Fibroblast of upper back skin (primary cell): ENCODE measurements at regions not wholly inside any gene's neighbourhood (a gene's known extent, or its start where the extent isn't known, plus 50 kb on each side); places are given as distances from the start of the nearest gene placed in this dataset.
A peak's percentile ranks its signal among the peaks of the same experiment; 100 is the strongest.
"Not testable (repeated sequence)": the region's sequence is repeated elsewhere in the genome, so short reads cannot be mapped to it uniquely, and the experiment has no call there.

Source experiments
- DNase-seq: peaks from one replicate; pipeline ENCODE4 v3.0.0-alpha.2; 2013

DNA sequence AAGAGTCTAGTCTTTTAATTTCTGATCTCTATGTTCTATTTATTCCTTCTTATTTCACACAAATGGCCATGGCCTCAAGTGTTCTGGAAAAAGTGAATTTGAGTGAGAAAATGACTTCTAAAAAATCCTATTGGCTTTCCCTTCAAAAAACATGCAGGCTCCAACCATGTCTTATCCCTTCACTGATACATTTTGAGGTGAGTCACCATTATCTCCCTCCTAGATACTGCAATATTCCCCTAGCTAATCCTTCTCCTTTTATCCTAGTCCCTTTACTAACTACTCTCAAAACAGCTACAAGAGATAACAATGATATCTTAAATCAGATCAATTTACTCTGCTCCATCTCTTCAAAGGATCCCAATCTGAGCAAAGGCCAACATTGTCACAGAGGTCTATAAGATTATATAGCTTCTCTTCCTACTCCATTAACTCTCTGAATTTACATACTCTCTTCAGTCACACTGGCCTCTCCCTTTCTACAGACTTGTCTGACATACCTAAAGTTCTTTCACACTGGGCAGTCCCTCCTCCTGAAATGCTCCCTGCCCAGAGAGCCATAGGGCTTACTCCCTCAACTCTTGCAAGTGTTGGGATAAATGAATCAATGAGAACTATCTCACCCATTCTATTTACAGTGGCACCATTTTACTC, 129.2 kb downstream of the TENT5A start:
- no peak for DNase-seq

DNA sequence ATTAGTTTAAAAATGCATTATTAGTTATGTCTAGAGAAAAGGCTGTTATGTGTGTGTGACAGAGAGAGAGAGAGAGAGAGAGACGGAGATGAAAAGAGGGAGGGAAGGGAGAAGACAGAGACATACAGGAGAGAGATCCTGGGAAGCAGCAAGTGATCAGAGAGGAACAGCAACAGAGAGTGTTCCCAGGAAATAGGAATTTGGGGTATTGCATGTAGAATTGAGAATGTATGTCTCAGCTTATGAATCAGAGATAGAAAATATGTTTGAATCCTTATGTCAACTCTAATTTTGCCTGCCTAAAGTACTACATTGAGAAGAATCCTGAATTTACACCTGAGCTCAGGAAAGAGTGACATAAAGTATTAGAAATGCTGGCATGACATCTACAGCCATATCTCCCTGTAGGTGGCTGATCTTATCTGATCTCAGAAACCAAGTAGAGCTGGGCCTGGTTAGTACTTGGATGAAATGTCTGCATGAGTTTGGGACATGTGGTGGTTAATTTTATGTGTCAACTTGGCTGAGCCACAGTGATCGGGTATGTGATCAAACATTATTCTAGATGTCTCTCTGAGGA, 130.6 kb downstream of the TENT5A start:
- DNase-seq, result peak; percentile 13

- peak; percentile 37 for DNase-seq
Measured at GRCh38 chr6:81614292-81614691, 138.2 kb downstream of the TENT5A start.

DNA sequence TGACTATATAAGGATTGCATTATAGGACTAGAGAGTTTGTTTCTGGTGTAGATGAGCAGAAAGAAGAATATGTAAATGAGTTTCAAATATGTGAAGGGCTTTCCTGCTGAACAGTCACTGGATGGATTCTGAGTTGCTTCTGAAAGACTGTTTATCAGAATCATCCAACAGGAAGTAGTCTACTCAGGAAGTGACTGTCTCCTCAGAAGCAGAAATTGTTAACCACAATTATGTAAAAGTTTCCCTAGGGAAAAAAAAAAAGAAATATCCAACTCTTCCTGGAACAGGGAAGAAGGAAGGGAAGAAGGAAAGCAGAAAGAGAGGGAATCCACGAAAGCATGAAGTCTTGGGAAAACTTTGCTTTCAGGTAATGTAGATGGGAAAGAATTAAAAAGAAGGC, 138.9 kb downstream of the TENT5A start:
- peak; percentile 88 for DNase-seq

DNA sequence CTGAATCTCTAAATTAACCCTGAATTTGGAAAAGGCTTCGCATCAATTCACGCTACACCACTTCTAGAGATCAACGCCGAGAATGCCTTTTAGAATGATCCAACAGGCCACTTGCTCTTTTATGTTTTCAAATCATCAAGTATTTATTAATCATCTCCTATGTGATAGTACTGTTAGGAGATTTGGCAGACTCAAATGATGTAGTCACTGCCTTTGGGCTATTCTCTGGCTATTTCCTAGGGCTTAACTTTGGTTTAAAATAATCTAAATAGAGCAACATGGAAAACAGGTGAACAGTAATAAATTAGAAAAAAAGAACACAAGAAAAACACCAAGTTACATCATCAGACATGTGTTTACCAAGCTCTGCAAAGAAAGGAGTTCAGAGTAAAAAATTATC, 140.3 kb downstream of the TENT5A start:
- DNase-seq, result no peak

DNA sequence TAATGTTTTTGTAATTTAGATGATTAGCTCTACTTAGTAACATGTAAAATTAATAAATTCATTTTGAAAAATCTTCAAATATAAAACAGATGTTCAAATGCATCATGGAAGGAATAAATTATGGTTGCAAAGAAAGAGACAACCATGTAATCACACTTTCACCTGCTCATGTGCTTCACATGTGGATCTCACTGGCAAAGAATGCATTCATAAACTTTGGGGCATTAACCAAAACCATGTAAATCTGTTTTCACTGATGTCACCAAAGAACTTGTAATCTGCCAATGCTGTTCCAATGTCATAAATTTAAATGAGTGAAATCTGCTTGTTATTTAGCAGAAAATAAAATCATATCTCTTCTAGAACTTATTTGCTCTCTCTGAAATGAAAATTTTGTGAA, 142.7 kb downstream of the TENT5A start:
- DNase-seq, result no peak

- DNase-seq, result no peak
Measured at GRCh38 chr6:81608776-81609175, 143.7 kb downstream of the TENT5A start.

- peak; percentile 80 for DNase-seq
Measured at GRCh38 chr6:81606965-81607381, 145.5 kb downstream of the TENT5A start.

DNA sequence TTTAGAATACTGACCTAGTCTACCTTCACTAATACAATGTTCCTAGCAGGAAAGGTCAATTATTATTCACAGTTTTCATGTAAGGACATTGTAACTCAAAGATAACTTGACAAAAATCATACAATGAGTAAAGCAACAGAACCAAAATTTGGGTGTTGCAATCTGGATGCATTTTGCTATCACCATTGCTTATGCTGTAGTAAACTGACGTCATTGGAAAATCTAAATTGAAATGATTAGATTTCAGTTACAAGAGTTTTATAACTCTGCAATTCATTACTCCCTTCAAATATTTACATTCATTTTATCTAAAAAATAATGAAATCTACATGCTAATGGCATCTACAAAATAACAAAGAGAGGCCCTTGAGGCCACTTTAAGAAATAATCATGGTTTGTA, 147.0 kb downstream of the TENT5A start:
- DNase-seq, result no peak

- DNase-seq, result no peak
Measured at GRCh38 chr6:81601918-81602317, 150.6 kb downstream of the TENT5A start.

- DNase-seq, result not testable (repeated sequence)
Measured at GRCh38 chr6:81600488-81600887, 152.0 kb downstream of the TENT5A start.

DNA sequence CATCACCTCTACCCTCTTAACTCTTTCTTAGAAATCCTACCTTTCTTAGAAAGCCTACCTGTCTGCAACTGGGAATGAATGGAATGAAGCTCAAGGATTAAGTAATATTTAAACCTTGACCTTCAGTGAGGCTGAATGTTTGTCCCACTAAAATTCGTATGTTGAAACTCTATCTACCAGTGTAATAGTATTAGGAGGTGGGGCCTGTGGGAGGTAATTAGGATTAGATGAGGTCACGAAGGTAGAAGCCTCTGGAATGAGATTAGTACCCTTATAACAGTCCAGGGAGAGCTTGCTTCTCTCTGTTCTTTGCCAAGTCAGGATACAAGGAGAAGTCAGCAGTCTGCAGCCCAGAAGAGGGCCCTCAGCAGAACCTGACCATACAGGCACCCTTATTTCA, 158.0 kb downstream of the TENT5A start:
- DNase-seq, result no peak

DNA sequence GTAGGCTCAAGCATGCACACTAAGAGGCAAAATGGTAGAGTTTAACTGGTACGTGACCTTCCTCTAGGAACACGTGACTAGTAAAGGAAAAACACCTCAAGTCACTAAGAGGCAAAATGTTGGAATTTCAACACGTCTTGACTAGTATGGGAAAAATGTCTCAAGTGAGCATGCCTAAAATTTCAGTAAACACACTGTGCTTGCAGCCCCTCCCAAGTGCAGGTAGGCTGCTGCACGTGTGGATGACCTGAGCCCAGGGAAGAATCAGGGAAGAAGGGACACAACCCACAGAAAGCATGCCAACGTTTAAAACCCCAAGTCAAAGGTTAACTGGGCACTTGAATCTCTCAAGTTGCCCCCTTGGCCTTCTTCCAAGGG, 162.2 kb downstream of the TENT5A start:
- DNase-seq, result no peak

DNA sequence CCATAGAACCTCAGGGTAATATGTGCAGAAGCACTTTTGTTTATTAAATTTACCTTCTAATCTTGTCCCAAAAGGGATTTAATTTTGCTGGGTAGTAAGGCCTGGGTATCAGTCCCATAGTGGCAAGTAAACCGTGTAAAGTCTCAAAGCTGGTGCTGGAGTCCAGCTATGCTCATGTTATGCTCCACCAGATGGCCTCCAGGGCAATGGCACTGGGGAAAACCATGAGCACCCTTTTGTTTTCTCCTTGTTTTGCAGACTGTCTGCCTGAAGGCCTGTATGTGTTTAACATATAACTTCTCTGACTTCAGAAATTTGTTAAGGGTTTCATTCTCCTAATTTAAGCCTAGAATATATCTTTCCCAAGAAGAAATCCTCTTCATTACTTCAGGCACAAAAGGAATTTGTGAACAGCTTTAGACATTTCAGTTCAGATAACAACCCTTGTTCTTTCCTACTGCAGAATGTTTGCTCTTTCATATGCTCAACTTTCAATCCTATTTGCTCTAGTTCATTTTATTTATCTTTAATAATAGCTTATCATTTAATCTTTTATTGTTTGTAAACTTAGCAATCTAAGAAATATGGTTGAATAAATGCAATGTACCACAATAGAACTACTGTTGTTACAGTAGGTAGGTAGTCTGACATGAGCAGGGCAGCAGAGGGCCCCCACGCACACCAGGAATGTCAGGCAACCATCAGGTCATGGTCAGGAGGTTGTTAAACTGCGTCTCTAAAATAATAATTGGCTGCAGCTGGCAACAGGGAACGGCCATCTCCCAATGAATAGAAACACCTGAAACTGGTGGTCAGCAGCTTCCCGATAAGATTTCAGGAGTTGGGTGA, 162.8 kb downstream of the TENT5A start:
- no peak for DNase-seq

DNA sequence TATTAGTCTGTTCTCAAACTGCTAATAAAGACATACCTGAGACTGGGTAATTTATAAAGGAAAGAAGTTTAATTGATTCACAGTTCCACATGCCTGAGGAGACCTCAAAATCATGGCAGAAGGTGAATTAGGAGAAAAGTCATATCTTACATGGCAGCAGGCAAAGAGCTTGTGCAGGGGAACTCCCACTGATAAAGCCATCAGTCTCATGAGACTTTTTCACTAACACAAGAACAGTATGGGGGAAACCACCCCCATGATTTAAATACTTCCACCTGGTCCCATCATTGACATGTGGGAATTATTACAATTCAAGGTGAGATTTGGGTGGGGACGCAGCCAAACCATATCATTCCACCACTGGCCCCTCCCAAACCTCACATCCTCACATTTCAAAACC, 166.8 kb downstream of the TENT5A start:
- not testable (repeated sequence) for DNase-seq

DNA sequence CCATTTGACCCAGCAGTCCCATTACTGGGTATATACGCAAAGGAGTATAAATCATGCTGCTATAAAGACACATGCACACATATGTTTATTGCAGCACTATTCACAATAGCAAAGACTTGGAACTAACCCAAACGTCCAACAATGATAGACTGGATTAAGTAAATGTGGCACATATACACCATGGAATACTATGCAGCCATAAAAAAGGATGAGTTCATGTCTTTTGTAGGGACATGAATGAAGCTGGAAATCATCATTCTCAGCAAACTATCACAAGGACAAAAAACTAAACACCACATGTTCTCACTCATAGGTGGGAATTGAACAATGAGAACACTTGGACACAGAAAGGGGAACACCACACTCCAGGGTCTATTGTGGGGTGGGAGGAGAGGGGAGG, 168.3 kb downstream of the TENT5A start:
- not testable (repeated sequence) for DNase-seq

- peak; percentile 10 for DNase-seq
Measured at GRCh38 chr6:81575442-81575841, 177.0 kb downstream of the TENT5A start.

- no peak for DNase-seq
Measured at GRCh38 chr6:81572020-81572419, 180.5 kb downstream of the TENT5A start.

DNA sequence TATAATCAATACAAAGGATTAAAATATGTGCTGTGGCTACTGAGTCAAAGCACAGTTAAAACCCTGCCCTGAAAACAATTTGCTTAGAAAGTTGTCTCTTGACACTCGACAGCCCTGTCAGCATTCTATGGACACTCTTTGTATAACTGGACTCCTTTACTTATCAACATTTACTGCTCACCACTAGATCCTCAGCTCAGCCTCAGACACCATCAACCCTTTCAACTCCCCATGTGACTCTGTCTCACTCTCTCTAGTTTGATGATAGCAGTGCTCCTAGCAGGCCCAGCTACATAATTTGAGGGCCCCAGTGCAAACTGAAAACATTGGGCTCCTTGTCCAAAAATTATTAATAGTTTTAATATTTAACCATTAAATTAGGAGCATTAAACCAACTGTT, 181.8 kb downstream of the TENT5A start:
- no peak for DNase-seq

GRCh38 chr6:81568973-81569372, 183.5 kb downstream of the TENT5A start:
- no peak for DNase-seq

GRCh38 chr6:81565071-81565470, 187.4 kb downstream of the TENT5A start:
- peak; percentile 36 for DNase-seq

DNA sequence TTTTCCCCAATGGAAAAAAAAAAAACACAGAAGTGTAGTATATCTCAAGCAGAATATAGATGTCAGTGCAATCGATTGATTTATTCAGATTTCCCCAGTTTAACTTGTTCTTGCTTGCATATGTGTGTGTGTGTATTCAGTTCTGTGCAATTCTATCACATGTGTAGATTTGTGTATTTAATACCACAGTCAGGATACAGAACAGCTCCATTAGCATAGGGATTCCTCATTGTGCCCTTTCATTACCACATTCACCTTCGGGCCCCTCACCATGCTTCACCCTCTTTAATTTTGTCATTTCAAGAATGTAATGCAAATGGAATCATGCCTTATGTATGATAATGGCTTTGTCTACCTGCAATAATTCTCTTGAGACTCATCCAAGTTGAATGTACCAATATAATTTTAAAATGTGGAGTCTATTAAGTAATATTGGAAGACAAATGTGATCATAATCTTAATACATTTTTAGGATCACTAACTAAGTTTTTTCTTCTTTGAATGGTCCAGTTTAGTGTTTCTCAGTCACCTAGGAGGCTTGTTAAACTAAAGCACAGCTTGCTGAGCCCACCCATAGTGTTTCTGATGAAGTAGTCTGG, 187.9 kb downstream of the TENT5A start:
- no peak for DNase-seq

DNA sequence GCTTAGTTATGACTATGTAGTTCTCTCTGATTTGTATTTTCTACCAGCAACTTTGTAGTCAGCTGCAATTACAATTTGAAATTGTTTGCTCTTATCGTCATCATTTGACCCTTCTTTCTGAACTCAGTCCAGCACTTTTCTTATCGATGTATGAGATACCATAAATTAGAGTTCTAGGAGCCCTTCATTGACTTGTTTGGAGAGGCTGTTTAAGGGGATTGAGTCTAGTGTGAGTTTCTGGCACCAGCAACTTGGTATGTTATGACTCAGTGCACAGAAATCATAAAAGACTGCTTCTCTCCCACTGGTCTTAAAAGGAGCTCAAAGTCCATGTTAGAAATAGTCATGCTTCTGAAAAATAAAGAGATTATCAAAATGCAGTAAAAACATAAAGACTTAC, 190.3 kb downstream of the TENT5A start:
- DNase-seq, result peak; percentile 84

- no peak for DNase-seq
Measured at GRCh38 chr6:81561731-81562130, 190.8 kb downstream of the TENT5A start.
